ENCODE measurements at regions not wholly inside any gene's neighbourhood (a gene's known extent, or its start where the extent isn't known, plus 50 kb on each side); places are given as distances from the start of the nearest gene placed in this dataset.

- H3K4me1 ChIP-seq: no peaks in the 10 kb centered on the region
- H3K4me3 ChIP-seq: no peak overlapping the region
- no peak for DNase-seq
- intact Hi-C loops (cut with DNase I; ENCODE audit: low total_unique reads): no loop called here
- H3K9me3 ChIP-seq: no peaks in the 10 kb centered on the region
- no peaks in the 10 kb centered on the region for H3K36me3 ChIP-seq
- no peak overlapping the region for H3K27ac ChIP-seq
- no peak for TF ChIP-seq EP300 (IDR thresholded peaks at IDR 0.05)
- no peak for TF ChIP-seq CTCF (IDR thresholded peaks at IDR 0.05)
- TF ChIP-seq POLR2AphosphoS5 (IDR thresholded peaks at IDR 0.05): no peak
- no peak for TF ChIP-seq POLR2A (IDR thresholded peaks at IDR 0.05)
- H3K27me3 ChIP-seq: no peaks in the 10 kb centered on the region
- 94 to 100% (median 95%) methylated on average over 1 of the region's 1 CpG for whole genome bisulfite sequencing, 5 donors
These were observed 157.0 kb upstream of the PDGFD start for GRCh38 chr11:104320956-104321355.

GRCh38 chr11:104320097-104320496 lies 156.2 kb upstream of the PDGFD start:
- TF ChIP-seq POLR2AphosphoS5 (IDR thresholded peaks at IDR 0.05): no peak
- intact Hi-C loops (cut with DNase I; ENCODE audit: low total_unique reads): no loop called here

GRCh38 chr11:104319396-104319795 lies 155.4 kb upstream of the PDGFD start:
- Histone ChIP-seq H3K36me3 (no peaks in the 10 kb centered on the region), H3K4me3 (no peak overlapping the region), H3K4me1 (no peaks in the 10 kb centered on the region), H3K9me3 (no peaks in the 10 kb centered on the region), H3K27ac (no peak overlapping the region), H3K27me3 (no peaks in the 10 kb centered on the region)
- no peak for DNase-seq
- no peak for TF ChIP-seq EP300 (IDR thresholded peaks at IDR 0.05)
- TF ChIP-seq POLR2AphosphoS5 (IDR thresholded peaks at IDR 0.05): no peak
- TF ChIP-seq POLR2A (IDR thresholded peaks at IDR 0.05): no peak
- TF ChIP-seq CTCF (IDR thresholded peaks at IDR 0.05): no peak
- WGBS, 5 donors: 53 to 65% (median 56%) methylated on average over 4 of the region's 4 CpGs
- intact Hi-C loops (cut with DNase I; ENCODE audit: low total_unique reads): no loop called here

More at GRCh38 chr11:104320097-104320496, 156.2 kb upstream of the PDGFD start:
- Histone ChIP-seq H3K36me3 (no peaks in the 10 kb centered on the region), H3K4me3 (no peak overlapping the region), H3K27ac (no peak overlapping the region), H3K9me3 (no peaks in the 10 kb centered on the region), H3K27me3 (no peaks in the 10 kb centered on the region), H3K4me1 (no peaks in the 10 kb centered on the region)
- no peak for DNase-seq

GRCh38 chr11:104306862-104307474 lies 143.0 kb upstream of the PDGFD start:
- H3K27me3 ChIP-seq: no peaks in the 10 kb centered on the region
- 81 to 92% (median 84%) methylated on average over 2 of the region's 2 CpGs for WGBS, 5 donors
- H3K36me3 ChIP-seq: no peaks in the 10 kb centered on the region
- intact Hi-C loops (cut with DNase I; ENCODE audit: low total_unique reads): no loop called here
- no peak overlapping the region for H3K4me3 ChIP-seq
- no peak overlapping the region for H3K27ac ChIP-seq
- DNase-seq: no peak
- H3K9me3 ChIP-seq: no peaks in the 10 kb centered on the region
- TF ChIP-seq POLR2A (IDR thresholded peaks at IDR 0.05) (no peak), POLR2AphosphoS5 (IDR thresholded peaks at IDR 0.05) (no peak), EP300 (IDR thresholded peaks at IDR 0.05) (no peak), CTCF (IDR thresholded peaks at IDR 0.05) (no peak)
- H3K4me1 ChIP-seq: no peaks in the 10 kb centered on the region

GRCh38 chr11:104301776-104302175 lies 137.8 kb upstream of the PDGFD start:
- H3K4me1 ChIP-seq: no peaks in the 10 kb centered on the region
- H3K36me3 ChIP-seq: no peaks in the 10 kb centered on the region
- H3K27ac ChIP-seq: no peak overlapping the region
- no peaks in the 10 kb centered on the region for H3K9me3 ChIP-seq
- DNase-seq: no peak
- 65 to 81% (median 71%) methylated on average over 1 of the region's 1 CpG for WGBS, 5 donors
- no peak overlapping the region for H3K4me3 ChIP-seq
- H3K27me3 ChIP-seq: no peaks in the 10 kb centered on the region
- TF ChIP-seq POLR2AphosphoS5 (IDR thresholded peaks at IDR 0.05): no peak
- intact Hi-C loops (cut with DNase I; ENCODE audit: low total_unique reads): no loop called here

Measured in stomach (tissue), 8 donors.